Muscle of leg (tissue), 3 donors: ENCODE measurements at regions not wholly inside any gene's neighbourhood (a gene's known extent, or its start where the extent isn't known, plus 50 kb on each side); places are given as distances from the start of the nearest gene placed in this dataset.
"Not testable (repeated sequence)": the region's sequence is repeated elsewhere in the genome, so short reads cannot be mapped to it uniquely, and the experiment has no call there.

Experiments used
- DNase-seq: peaks from one replicate; pipeline ENCODE4 v3.0.0; 2013
- H3K27ac ChIP-seq: one replicate; pipeline ENCODE4 v1.5.1; 2013; ENCODE audit warnings: mild to moderate bottlenecking, low read length, control low read depth
- H3K27me3 ChIP-seq: one replicate; pipeline ENCODE4 v1.6.1; 2013; ENCODE audit warnings: low read length; ENCODE audit not compliant: control insufficient read depth, insufficient read depth
- H3K36me3 ChIP-seq: one replicate; pipeline ENCODE4 v1.6.1; 2013; ENCODE audit warnings: low read length; ENCODE audit not compliant: control insufficient read depth, insufficient read depth
- H3K4me1 ChIP-seq: one replicate; pipeline ENCODE4 v1.6.1; 2013; ENCODE audit warnings: low read length; ENCODE audit not compliant: control insufficient read depth, insufficient read depth
- H3K4me3 ChIP-seq: one replicate; pipeline ENCODE4 v1.5.1; 2013; ENCODE audit warnings: low read length, control low read depth
- H3K9me3 ChIP-seq: replicated peaks from 2 replicates; pipeline ENCODE4 v1.6.1; 2013; ENCODE audit warnings: low read depth, low read length; ENCODE audit not compliant: control insufficient read depth
- WGBS: methylation state at CpG from one replicate; pipeline ENCODE4 v1.1.5; 2013; ENCODE audit warnings: missing lambda C conversion rate; ENCODE audit not compliant: insufficient coverage; 5-methylcytosine and 5-hydroxymethylcytosine counted together

DNA sequence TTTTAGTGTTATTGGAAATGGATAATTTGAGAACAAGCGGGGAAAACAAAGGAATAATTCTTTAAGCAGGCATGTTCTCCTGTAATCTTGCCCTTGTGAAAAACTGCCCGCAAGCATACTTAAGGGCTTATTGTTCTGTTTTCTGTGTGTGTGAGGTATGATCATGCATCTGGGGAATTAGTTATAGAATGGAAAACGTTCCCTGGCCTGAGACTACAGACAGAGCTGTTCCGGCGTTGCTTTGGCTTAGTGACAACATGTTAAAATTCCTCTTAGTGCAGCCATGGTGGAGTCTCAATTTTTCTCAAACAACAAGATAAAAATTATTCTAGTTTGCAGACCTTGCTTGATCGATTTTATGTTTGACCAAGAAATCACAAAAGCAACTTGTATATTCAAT, 560.2 kb upstream of the SPRY2 start:
- peak; percentile 98 for DNase-seq
- no peaks in the 10 kb centered on the region for H3K9me3 ChIP-seq
- WGBS: 11% methylated on average over 5 of the region's 6 CpGs
- peak overlapping the region; percentile 85 for H3K27ac ChIP-seq
- H3K27me3 ChIP-seq: no peaks in the 10 kb centered on the region
- H3K4me1 ChIP-seq: no peaks in the 10 kb centered on the region
- H3K4me3 ChIP-seq: no peak overlapping the region
- no peaks in the 10 kb centered on the region for H3K36me3 ChIP-seq

- peak overlapping the region; percentile 85 for H3K27ac ChIP-seq
- no peaks in the 10 kb centered on the region for H3K27me3 ChIP-seq
- H3K4me1 ChIP-seq: no peaks in the 10 kb centered on the region
- H3K4me3 ChIP-seq: no peak overlapping the region
- H3K36me3 ChIP-seq: no peaks in the 10 kb centered on the region
- H3K9me3 ChIP-seq: no peaks in the 10 kb centered on the region
- DNase-seq: peak; percentile 97
Observed at GRCh38 chr13:80900561-80900960, 559.6 kb upstream of the SPRY2 start.

- H3K9me3 ChIP-seq, H3K27ac ChIP-seq, H3K27me3 ChIP-seq, H3K36me3 ChIP-seq, H3K4me1 ChIP-seq, H3K4me3 ChIP-seq, DNase-seq: not testable (repeated sequence)
- 55% methylated on average over 2 of the region's 4 CpGs for WGBS
Observed at GRCh38 chr13:80897641-80898040, 556.7 kb upstream of the SPRY2 start.

DNA sequence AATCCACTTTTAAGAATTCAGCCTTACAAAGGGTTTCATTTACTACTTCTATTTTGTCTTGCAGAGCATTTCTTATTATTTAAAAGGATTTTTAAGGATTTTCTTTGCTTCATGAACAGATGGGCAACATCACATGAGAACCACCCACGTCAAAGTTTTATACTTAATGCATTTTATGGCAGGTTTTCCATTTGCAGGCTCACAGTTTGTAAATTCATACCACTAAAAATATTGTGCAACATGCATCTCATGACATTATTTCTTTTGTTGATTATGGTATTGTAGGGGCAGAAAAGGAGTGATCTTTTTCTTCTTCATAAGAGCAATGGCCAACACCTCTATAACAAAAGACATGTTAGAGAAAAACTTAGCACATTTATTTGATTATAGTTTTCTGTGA, 554.0 kb upstream of the SPRY2 start:
- Histone ChIP-seq H3K36me3 (no peaks in the 10 kb centered on the region), H3K27ac (no peak overlapping the region), H3K27me3 (no peaks in the 10 kb centered on the region), H3K4me1 (no peaks in the 10 kb centered on the region), H3K4me3 (no peak overlapping the region), H3K9me3 (no peaks in the 10 kb centered on the region)
- no peak for DNase-seq
- WGBS: no CpG with 5 or more reads among the region's 1 CpG

DNA sequence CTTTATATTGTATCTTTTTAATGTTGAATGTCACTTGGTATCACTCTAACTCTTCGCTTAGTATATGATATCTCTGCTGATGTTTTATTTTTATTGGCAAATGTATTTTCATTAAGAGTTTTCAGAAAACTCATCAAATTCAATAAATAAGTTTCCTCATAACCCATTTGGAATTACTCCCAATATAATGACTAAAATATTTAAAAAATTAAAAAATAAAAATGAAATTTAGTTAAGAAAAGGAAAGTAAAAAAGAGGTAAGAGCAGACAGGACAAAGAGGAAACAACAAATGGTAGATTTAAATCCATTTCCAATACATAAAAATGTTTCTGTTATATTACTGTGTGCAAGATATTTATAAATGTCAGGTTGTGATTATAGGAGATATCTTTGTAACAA, 548.9 kb upstream of the SPRY2 start:
- Histone ChIP-seq H3K36me3 (no peaks in the 10 kb centered on the region), H3K9me3 (no peaks in the 10 kb centered on the region), H3K4me3 (no peak overlapping the region), H3K27ac (no peak overlapping the region), H3K4me1 (no peaks in the 10 kb centered on the region), H3K27me3 (no peaks in the 10 kb centered on the region)
- no CpG with 5 or more reads among the region's 1 CpG for WGBS
- DNase-seq: no peak

- Histone ChIP-seq H3K36me3 (no peaks in the 10 kb centered on the region), H3K27ac (peak overlapping the region; percentile 44), H3K27me3 (no peaks in the 10 kb centered on the region), H3K9me3 (no peaks in the 10 kb centered on the region), H3K4me1 (no peaks in the 10 kb centered on the region), H3K4me3 (no peak overlapping the region)
- 67% methylated on average over 1 of the region's 2 CpGs for WGBS
- DNase-seq: peak; percentile 67
Observed at GRCh38 chr13:80888390-80888789, 547.5 kb upstream of the SPRY2 start.

DNA sequence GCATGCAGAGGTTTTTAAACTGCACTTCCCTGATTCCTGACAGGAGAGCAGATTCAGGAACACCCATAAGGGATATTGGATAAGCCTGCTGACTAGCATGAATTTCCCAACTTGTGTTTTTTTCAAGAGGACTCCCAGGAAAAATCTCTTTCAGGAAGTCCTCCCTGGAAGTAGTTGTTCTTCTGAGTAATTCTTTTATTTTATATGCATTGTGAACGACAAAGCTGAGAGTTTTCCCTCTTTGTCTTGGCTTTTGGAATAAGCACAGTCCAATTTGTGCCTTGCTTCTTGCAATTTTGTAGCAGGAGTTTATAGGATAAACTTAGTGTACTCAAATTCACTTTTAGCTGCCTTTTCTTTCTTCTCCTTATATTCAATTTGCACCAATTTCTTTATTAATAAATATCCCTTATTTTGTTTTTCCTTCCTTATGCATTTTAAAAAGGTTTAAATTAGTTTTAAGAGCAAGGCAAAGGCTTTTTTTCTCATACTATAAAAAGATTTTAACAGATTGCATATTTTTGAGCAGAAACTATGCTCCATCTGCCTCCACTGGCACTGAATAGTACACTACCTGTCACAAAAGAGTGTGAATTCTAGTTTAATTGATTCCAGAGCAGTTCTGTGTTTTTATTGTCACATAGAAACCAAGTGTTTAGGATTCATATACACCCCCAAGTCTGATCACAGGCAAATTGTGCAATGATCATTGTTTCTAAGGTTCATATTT, 543.3 kb upstream of the SPRY2 start:
- Histone ChIP-seq H3K27me3 (no peaks in the 10 kb centered on the region), H3K4me1 (no peaks in the 10 kb centered on the region), H3K27ac (no peak overlapping the region), H3K9me3 (no peaks in the 10 kb centered on the region), H3K4me3 (no peak overlapping the region), H3K36me3 (no peaks in the 10 kb centered on the region)
- WGBS: no CpG with 5 or more reads among the region's 1 CpG
- no peak for DNase-seq

- no peak for DNase-seq
- Histone ChIP-seq H3K9me3 (no peaks in the 10 kb centered on the region), H3K4me3 (no peak overlapping the region), H3K27me3 (no peaks in the 10 kb centered on the region), H3K4me1 (no peaks in the 10 kb centered on the region), H3K36me3 (no peaks in the 10 kb centered on the region), H3K27ac (no peak overlapping the region)
Observed at GRCh38 chr13:80883545-80883944, 542.6 kb upstream of the SPRY2 start.

GRCh38 chr13:80881942-80882445, 541.1 kb upstream of the SPRY2 start:
- Histone ChIP-seq H3K36me3 (no peaks in the 10 kb centered on the region), H3K27me3 (no peaks in the 10 kb centered on the region), H3K27ac (no peak overlapping the region), H3K4me3 (no peak overlapping the region), H3K4me1 (no peaks in the 10 kb centered on the region), H3K9me3 (no peaks in the 10 kb centered on the region)
- DNase-seq: no peak

GRCh38 chr13:80881495-80881894, 540.6 kb upstream of the SPRY2 start:
- Histone ChIP-seq H3K27me3 (no peaks in the 10 kb centered on the region), H3K4me1 (no peaks in the 10 kb centered on the region), H3K4me3 (no peak overlapping the region), H3K36me3 (no peaks in the 10 kb centered on the region), H3K27ac (no peak overlapping the region), H3K9me3 (no peaks in the 10 kb centered on the region)
- DNase-seq: no peak

DNA sequence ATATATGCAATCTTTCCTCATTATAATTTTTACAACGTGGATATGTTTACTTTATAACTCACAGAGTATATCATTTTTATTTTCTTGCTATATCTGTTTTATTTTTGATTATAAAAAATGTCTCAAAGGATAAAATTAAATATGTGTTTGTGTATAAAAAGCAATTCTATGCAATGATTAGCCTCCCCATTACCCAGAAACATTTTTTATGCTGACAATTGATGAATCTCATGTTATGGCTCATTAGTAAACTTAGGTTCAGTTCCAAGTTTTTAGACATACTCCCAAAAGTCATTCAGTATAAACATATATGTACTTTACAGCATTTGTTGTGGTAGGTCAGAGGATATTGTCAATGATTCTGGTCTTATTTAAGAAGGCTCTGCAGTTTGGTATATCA, 540.1 kb upstream of the SPRY2 start:
- Histone ChIP-seq H3K27ac (no peak overlapping the region), H3K36me3 (no peaks in the 10 kb centered on the region), H3K27me3 (no peaks in the 10 kb centered on the region), H3K4me3 (no peak overlapping the region), H3K9me3 (no peaks in the 10 kb centered on the region), H3K4me1 (no peaks in the 10 kb centered on the region)
- WGBS: no CpG with 5 or more reads among the region's 1 CpG
- no peak for DNase-seq
